ENCODE measurements at regions not wholly inside any gene's neighbourhood (a gene's known extent, or its start where the extent isn't known, plus 50 kb on each side); places are given as distances from the start of the nearest gene placed in this dataset.

GRCh38 chr2:126748188-126748760, 92.3 kb downstream of the GYPC start:
- DNase-seq: no peak

- DNase-seq: no peak
These were observed 93.1 kb downstream of the GYPC start for GRCh38 chr2:126748929-126749518.

GRCh38 chr2:126749537-126749936, 93.6 kb downstream of the GYPC start:
- no peak for DNase-seq

GRCh38 chr2:126750506-126750905, 94.5 kb downstream of the GYPC start:
- no peak for DNase-seq

GRCh38 chr2:126751477-126751876, 95.5 kb downstream of the GYPC start:
- DNase-seq: no peak

GRCh38 chr2:126752876-126753275, 96.9 kb downstream of the GYPC start:
- DNase-seq: no peak

GRCh38 chr2:126753501-126754212, 97.7 kb downstream of the GYPC start:
- no peak for DNase-seq

- no peak for DNase-seq
These were observed 98.5 kb downstream of the GYPC start for GRCh38 chr2:126754240-126755004.

- no peak for DNase-seq
These were observed 100.2 kb downstream of the GYPC start for GRCh38 chr2:126756125-126756524.

GRCh38 chr2:126761256-126761980, 105.5 kb downstream of the GYPC start:
- DNase-seq: no peak

GRCh38 chr2:126761981-126762878, 106.3 kb downstream of the GYPC start:
- DNase-seq: no peak

GRCh38 chr2:126764686-126765265, 108.8 kb downstream of the GYPC start:
- DNase-seq: no peak

- DNase-seq: no peak
These were observed 109.4 kb downstream of the GYPC start for GRCh38 chr2:126765395-126765794.

GRCh38 chr2:126766295-126766968, 110.5 kb downstream of the GYPC start:
- no peak for DNase-seq

- DNase-seq: no peak
These were observed 111.0 kb downstream of the GYPC start for GRCh38 chr2:126766969-126767296.

- no peak for DNase-seq
These were observed 113.2 kb downstream of the GYPC start for GRCh38 chr2:126769118-126769517.

GRCh38 chr2:126770466-126770865, 114.5 kb downstream of the GYPC start:
- DNase-seq: no peak

- no peak for DNase-seq
These were observed 115.1 kb downstream of the GYPC start for GRCh38 chr2:126771094-126771493.

- no peak for DNase-seq
These were observed 115.7 kb downstream of the GYPC start for GRCh38 chr2:126771501-126772195.

GRCh38 chr2:126774290-126774689, 118.3 kb downstream of the GYPC start:
- DNase-seq: no peak
